Gastrocnemius medialis (tissue), 4 donors: ENCODE measurements at regions not wholly inside any gene's neighbourhood (a gene's known extent, or its start where the extent isn't known, plus 50 kb on each side); places are given as distances from the start of the nearest gene placed in this dataset.

Experiments used
- ATAC-seq, 2 donors: fragments of 150-250 bp; one replicate each; pipeline ENCODE4 v1.9.1; 2016
- DNase-seq, 2 donors: peaks; one replicate each; pipeline ENCODE4 v3.0.0-alpha.2; 2019
- H3K27ac ChIP-seq, 4 donors: fragments of 200-600 bp; sonication (generic); 1 replicate in 1 of 4; 2 replicates in 3 of 4; pipeline ENCODE4 v1.5.1; 2016 to 2018; ENCODE audit warnings: mild to moderate bottlenecking in 2 of 4, moderate library complexity in 1 of 4
- H3K27me3 ChIP-seq, 3 donors: fragments of 200-600 bp; sonication (generic) in 2 of 3; 1 replicate in 1 of 3; 2 replicates in 2 of 3; pipeline versions ENCODE4 v1.5.1 to v1.6.0; 2016 to 2019; ENCODE audit warnings: mild to moderate bottlenecking in 1 of 3, moderate library complexity in 1 of 3
- H3K36me3 ChIP-seq, 2 donors: fragments of 200-600 bp; sonication (generic) in 1 of 2; one replicate each; pipeline ENCODE4 v1.5.1; 2017 to 2018
- H3K4me1 ChIP-seq, 2 donors: fragments of 200-600 bp; sonication (generic) in 1 of 2; one replicate each; pipeline ENCODE4 v1.5.1; 2016 to 2017; ENCODE audit warnings: mild to moderate bottlenecking in 2 of 2
- H3K4me3 ChIP-seq, 4 donors: fragments of 200-600 bp; sonication (generic) in 3 of 4; 1 replicate in 1 of 4; 2 replicates in 3 of 4; pipeline ENCODE4 v1.5.1; 2016 to 2019; ENCODE audit warnings: mild to moderate bottlenecking in 2 of 4
- H3K9me3 ChIP-seq, 3 donors: fragments of 200-600 bp; sonication (generic) in 2 of 3; 1 replicate in 1 of 3; 2 replicates in 2 of 3; pipeline ENCODE4 v1.5.1; 2016 to 2019
- CTCF ChIP-seq, 5 experiments: fragments of 450-650 bp in 3 of 5; fragments of 200-600 bp in 2 of 5; sonication (generic) in 2 of 5; IDR thresholded peaks in 4 of 5; conservative IDR thresholded peaks in 1 of 5; 1 replicate in 4 of 5; 2 replicates in 1 of 5; pipeline ENCODE4 v1.5.1; 2016 to 2019; ENCODE audit warnings: antibody characterized with exemption in 5 of 5, mild to moderate bottlenecking in 3 of 5, moderate library complexity in 3 of 5
- POLR2A ChIP-seq, 2 donors: fragments of 450-650 bp; IDR thresholded peaks; one replicate each; pipeline ENCODE4 v1.6.1; 2017; ENCODE audit warnings: antibody characterized with exemption in 2 of 2, mild to moderate bottlenecking in 2 of 2, moderate library complexity in 2 of 2
- in situ Hi-C, 4 donors: fragments of 200-750 bp; cut with MboI; loops; one replicate each; pipeline versions ENCODE4 v1.15.0 to v1.8.0; 2017; ENCODE audit warnings: low sequenced_read_pairs in 4 of 4
- intact Hi-C: fragments of 100-400 bp; cut with DNase I; formaldehyde crosslinking; loops from one replicate; pipeline ENCODE4 v1.15.1; 2023; ENCODE audit warnings: low total_unique reads

DNA sequence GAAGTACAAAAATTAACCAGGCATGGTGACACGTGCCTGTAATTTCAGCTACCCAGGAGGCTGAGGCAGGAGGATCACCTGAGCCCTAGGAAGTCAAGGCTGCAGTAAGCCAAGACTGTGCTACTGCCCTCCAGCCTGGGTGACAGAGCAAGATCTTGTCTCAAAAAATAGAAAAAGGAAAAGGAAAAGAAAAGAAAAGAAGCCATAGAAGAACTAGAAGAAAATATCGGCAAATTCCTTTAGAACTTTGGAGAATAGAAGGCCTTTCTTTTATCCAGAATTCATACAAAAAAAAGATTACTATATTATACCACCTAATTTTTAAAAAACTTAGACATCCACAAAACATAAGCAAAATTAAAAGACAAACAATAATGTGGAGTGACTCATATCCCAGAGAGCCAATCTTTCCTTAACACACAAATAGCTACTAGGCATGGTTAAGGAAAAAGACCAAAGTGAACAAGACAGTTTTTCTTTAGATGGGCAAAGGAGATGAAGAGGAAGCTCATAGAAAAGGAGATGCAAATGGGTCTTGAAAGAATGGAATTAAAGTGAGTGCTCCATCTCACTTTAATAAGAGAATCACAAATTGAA is 251.1 kb upstream of the IRF2BP2 start:
- intact Hi-C loops: no loop called here
- DNase-seq (no peak), ATAC-seq (no peak)
- H3K36me3 ChIP-seq: no peaks in the 10 kb centered on the region
- TF ChIP-seq POLR2A (IDR thresholded peaks at IDR 0.05): no peak
- in situ Hi-C loops: loop anchor here (10.0 to 25.0 kb wide), 4 partner anchors 124 to 374 kb away; partner anchors contain the start of gene TARBP1 (in 2 of the 4)
- H3K9me3 ChIP-seq: no peaks in the 10 kb centered on the region
- peaks cover 20 to 21% of the 10 kb centered on the region in 2 donors for H3K4me1 ChIP-seq
- H3K4me3 ChIP-seq: no peak overlapping the region
- H3K27ac ChIP-seq: no peak overlapping the region
- H3K27me3 ChIP-seq: no peaks in the 10 kb centered on the region

DNA sequence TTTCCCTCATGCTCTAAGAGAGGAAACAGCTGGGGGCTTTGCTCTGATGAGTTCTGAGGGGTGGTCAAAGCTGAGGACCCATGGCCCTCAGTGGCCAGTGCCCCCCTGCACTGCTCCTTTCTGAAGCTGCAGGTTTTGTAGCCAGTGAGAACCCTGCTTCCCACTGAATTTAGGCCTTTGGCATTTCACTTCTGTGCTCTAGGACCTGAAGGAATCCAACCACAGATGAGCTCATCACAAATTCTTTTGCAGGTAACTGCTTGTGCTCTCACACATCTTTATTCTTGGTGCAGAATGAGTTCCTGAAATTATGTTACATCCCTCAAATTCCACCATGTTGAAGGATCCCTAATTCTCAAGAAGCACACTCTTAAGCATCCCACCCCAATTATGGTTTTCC is 248.7 kb upstream of the IRF2BP2 start:
- no peaks in the 10 kb centered on the region for H3K36me3 ChIP-seq
- TF ChIP-seq POLR2A (IDR thresholded peaks at IDR 0.05) (no peak), CTCF (IDR thresholded peaks at IDR 0.05 in 4 of 5, conservative IDR thresholded peaks at IDR 0.05 in 1 of 5) (no peak)
- intact Hi-C loops: no loop called here
- H3K27me3 ChIP-seq: no peaks in the 10 kb centered on the region
- H3K9me3 ChIP-seq: no peaks in the 10 kb centered on the region
- no peak for ATAC-seq
- H3K4me1 ChIP-seq: peaks cover 11 to 14% of the 10 kb centered on the region in 2 donors
- in situ Hi-C loops: loop anchor here in 2 of 4 donors (25.0 kb wide), 2 partner anchors 121 to 371 kb away; partner anchors contain the start of gene TARBP1 (in 2 of the 2)
- no peak for DNase-seq
- no peak overlapping the region for H3K4me3 ChIP-seq
- no peak overlapping the region for H3K27ac ChIP-seq

DNA sequence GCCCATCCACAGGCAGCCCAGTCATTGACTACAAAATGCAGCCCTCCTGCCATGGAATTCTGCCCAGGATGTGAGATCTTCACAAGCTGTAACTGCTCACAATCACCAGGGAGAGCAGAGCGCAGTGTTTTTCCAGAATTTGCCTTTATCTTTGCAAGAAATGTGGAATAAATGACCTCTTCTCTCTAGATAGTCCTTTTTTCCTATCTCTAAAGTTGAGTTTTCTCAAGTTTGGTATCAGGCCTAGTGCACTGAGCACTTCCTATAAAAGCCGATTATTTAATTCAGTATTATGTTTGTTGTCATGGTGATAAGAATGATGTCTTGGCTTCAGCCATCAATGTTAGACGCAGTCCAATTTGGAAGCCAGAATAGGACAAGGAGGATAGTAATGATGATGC is 246.9 kb upstream of the IRF2BP2 start:
- H3K27me3 ChIP-seq: no peaks in the 10 kb centered on the region
- H3K27ac ChIP-seq: no peak overlapping the region
- no peak overlapping the region for H3K4me3 ChIP-seq
- intact Hi-C loops (no loop called here), in situ Hi-C loops (loop anchor here in 2 of 4 donors (25.0 kb wide), 2 partner anchors 120 to 370 kb away; partner anchors contain the start of gene TARBP1 (in 2 of the 2))
- no peaks in the 10 kb centered on the region for H3K4me1 ChIP-seq
- no peaks in the 10 kb centered on the region for H3K36me3 ChIP-seq
- ATAC-seq (no peak), DNase-seq (no peak)
- H3K9me3 ChIP-seq: no peaks in the 10 kb centered on the region
- TF ChIP-seq POLR2A (IDR thresholded peaks at IDR 0.05) (no peak), CTCF (IDR thresholded peaks at IDR 0.05 in 4 of 5, conservative IDR thresholded peaks at IDR 0.05 in 1 of 5) (no peak)

GRCh38 chr1:234855851-234856250 is 245.9 kb upstream of the IRF2BP2 start:
- no peak for DNase-seq
- no peak for TF ChIP-seq POLR2A (IDR thresholded peaks at IDR 0.05)
- ATAC-seq: no peak
- Histone ChIP-seq H3K9me3 (no peaks in the 10 kb centered on the region), H3K36me3 (no peaks in the 10 kb centered on the region), H3K4me3 (no peak overlapping the region), H3K27ac (no peak overlapping the region), H3K4me1 (no peaks in the 10 kb centered on the region), H3K27me3 (no peaks in the 10 kb centered on the region)
- in situ Hi-C loops: loop anchor here in 2 of 4 donors (25.0 kb wide), 2 partner anchors 119 to 369 kb away; partner anchors contain the start of gene TARBP1 (in 2 of the 2)
- intact Hi-C loops: no loop called here

GRCh38 chr1:234854645-234855039 is 244.7 kb upstream of the IRF2BP2 start:
- no peak for DNase-seq
- Histone ChIP-seq H3K27ac (no peak overlapping the region), H3K4me1 (no peaks in the 10 kb centered on the region), H3K27me3 (no peaks in the 10 kb centered on the region), H3K4me3 (no peak overlapping the region), H3K9me3 (no peaks in the 10 kb centered on the region), H3K36me3 (no peaks in the 10 kb centered on the region)
- ATAC-seq: no peak
- intact Hi-C loops (loop anchor here (5.0 kb wide), 1 partner anchor 107 kb away; no protein-coding TSS in a partner anchor), in situ Hi-C loops (loop anchor here in 2 of 4 donors (25.0 kb wide), 2 partner anchors 117 to 367 kb away; partner anchors contain the start of gene TARBP1 (in 2 of the 2))
- TF ChIP-seq CTCF (IDR thresholded peaks at IDR 0.05 in 4 of 5, conservative IDR thresholded peaks at IDR 0.05 in 1 of 5): no peak
- no peak for TF ChIP-seq POLR2A (IDR thresholded peaks at IDR 0.05)
